IMR-90 (cell line): ENCODE measurements at regions not wholly inside any gene's neighbourhood (a gene's known extent, or its start where the extent isn't known, plus 50 kb on each side); places are given as distances from the start of the nearest gene placed in this dataset.

Experiments used
- ATAC-seq: fragments of 200-7000 bp; cut with Tn5 transposase; 2 replicates; pipeline ENCODE4 v1.9.1; 2020; ENCODE audit warnings: low read depth, mild to moderate bottlenecking, moderate library complexity
- BruUV-seq: library from RNA; stranded (reverse); fragments of 400-500 nt; replicated peaks from 2 replicates; lab custom pipeline; 2021; lab: Mats Ljungman, UMichigan
- CTCF ChIA-PET: fragments of 300-600 bp; formaldehyde crosslinking; extraction: SDS; loops from one replicate; lab custom pipeline; 2021; ENCODE audit warnings: antibody characterized with exemption; lab: Yijun Ruan, JAX
- POLR2A ChIA-PET: fragments of 300-600 bp; sonication (Branson Sonifier 250); formaldehyde crosslinking; loops from one replicate; lab custom pipeline; 2022; ENCODE audit warnings: antibody characterized with exemption; ENCODE audit not compliant: unreplicated experiment; lab: Charles Lee
- DNase-seq: peaks from one replicate; pipeline ENCODE4 v3.0.0; 2013
- H2AFZ ChIP-seq: replicated peaks from 2 replicates; pipeline ENCODE3; 2013; ENCODE audit warnings: low read length, mild to moderate bottlenecking; ENCODE audit not compliant: poor library complexity
- H2AK5ac ChIP-seq: 2 replicates; pipeline ENCODE4 v1.6.1; 2013; ENCODE audit warnings: low read depth, low read length, inconsistent platforms
- H2AK9ac ChIP-seq: replicated peaks from 2 replicates; pipeline ENCODE3; 2013; ENCODE audit warnings: mild to moderate bottlenecking, low read depth, low read length, moderate library complexity; ENCODE audit not compliant: poor library complexity
- H2BK120ac ChIP-seq: 2 replicates; pipeline ENCODE4 v1.6.1; 2013; ENCODE audit warnings: low read depth, low read length, inconsistent platforms
- H2BK15ac ChIP-seq: 3 replicates; pipeline ENCODE4 v1.6.1; 2013; ENCODE audit warnings: low read depth, low read length, inconsistent platforms
- H2BK20ac ChIP-seq: 2 replicates; pipeline ENCODE4 v1.6.1; 2013; ENCODE audit warnings: low read depth, mild to moderate bottlenecking, inconsistent platforms, low read length, moderate library complexity
- H2BK5ac ChIP-seq: 2 replicates; pipeline ENCODE4 v1.6.1; 2013; ENCODE audit warnings: mild to moderate bottlenecking, low read depth, low read length, inconsistent platforms; ENCODE audit not compliant: poor library complexity, severe bottlenecking
- H3K14ac ChIP-seq: replicated peaks from 2 replicates; pipeline ENCODE4 v1.6.1; 2013; ENCODE audit warnings: low read depth, low read length, inconsistent platforms
- H3K18ac ChIP-seq: 2 replicates; pipeline ENCODE4 v1.6.1; 2013; ENCODE audit warnings: low read depth, low read length, control low read depth
- H3K23ac ChIP-seq: 2 replicates; pipeline ENCODE4 v1.6.1; 2013; ENCODE audit warnings: low read depth, low read length, inconsistent platforms
- H3K27ac ChIP-seq: 2 replicates; pipeline ENCODE4 v1.5.1; 2013; ENCODE audit warnings: mild to moderate bottlenecking, control low read depth, low read length; ENCODE audit not compliant: insufficient read depth
- H3K27me3 ChIP-seq: 2 replicates; pipeline ENCODE4 v1.6.1; 2013; ENCODE audit warnings: low read length; ENCODE audit not compliant: control insufficient read depth, insufficient read depth
- H3K36me3 ChIP-seq: 2 replicates; pipeline ENCODE4 v1.6.1; 2013; ENCODE audit warnings: low read length, mixed read lengths; ENCODE audit not compliant: control insufficient read depth, insufficient read depth
- H3K4ac ChIP-seq: 2 replicates; pipeline ENCODE4 v1.6.1; 2013; ENCODE audit warnings: low read depth, low read length, inconsistent platforms
- H3K4me1 ChIP-seq: 2 replicates; pipeline ENCODE4 v1.6.1; 2013; ENCODE audit warnings: low read length, mixed read lengths; ENCODE audit not compliant: control insufficient read depth, insufficient read depth
- H3K4me2 ChIP-seq: 2 replicates; pipeline ENCODE4 v1.6.1; 2013; ENCODE audit warnings: low read depth, mild to moderate bottlenecking, control low read depth, low read length, moderate library complexity
- H3K4me3 ChIP-seq: 2 replicates; pipeline ENCODE4 v1.5.1; 2013; ENCODE audit warnings: low read depth, mild to moderate bottlenecking, control low read depth, low read length, moderate library complexity; ENCODE audit not compliant: insufficient read depth
- H3K56ac ChIP-seq: 2 replicates; pipeline ENCODE4 v1.6.1; 2013; ENCODE audit warnings: low read length, inconsistent platforms; ENCODE audit not compliant: insufficient read depth; ENCODE audit errors: extremely low read depth
- H3K79me1 ChIP-seq, 2 experiments: 2 replicates each; pipeline ENCODE4 v1.6.1; 2013; ENCODE audit warnings: low read length in 2 of 2, inconsistent platforms in 1 of 2, low read depth in 1 of 2
- H3K9ac ChIP-seq: 2 replicates; pipeline ENCODE4 v1.6.1; 2013; ENCODE audit warnings: low read depth, low read length, control low read depth
- H3K9me1 ChIP-seq: 2 replicates; pipeline ENCODE4 v1.6.1; 2013; ENCODE audit warnings: low read length, inconsistent platforms; ENCODE audit not compliant: insufficient read depth
- H3K9me3 ChIP-seq: 2 replicates; pipeline ENCODE4 v1.6.1; 2013; ENCODE audit warnings: low read length; ENCODE audit not compliant: control insufficient read depth, insufficient read depth
- H4K20me1 ChIP-seq: 2 replicates; pipeline ENCODE4 v1.6.1; 2013; ENCODE audit warnings: low read length, inconsistent platforms; ENCODE audit not compliant: insufficient read depth
- H4K5ac ChIP-seq: 2 replicates; pipeline ENCODE4 v1.6.1; 2013; ENCODE audit warnings: mild to moderate bottlenecking, low read depth, low read length, control low read depth
- H4K8ac ChIP-seq, 2 experiments: 2 replicates each; pipeline ENCODE4 v1.6.1; 2013; ENCODE audit warnings: low read depth in 2 of 2, low read length in 2 of 2, control low read depth in 1 of 2, inconsistent platforms in 1 of 2
- H4K91ac ChIP-seq: 2 replicates; pipeline ENCODE4 v1.6.1; 2013; ENCODE audit warnings: low read depth, low read length, inconsistent platforms; ENCODE audit not compliant: insufficient read depth
- BHLHE40 ChIP-seq: fragments of 150-350 bp; IDR thresholded peaks from 2 replicates; pipeline ENCODE4 v1.6.1; 2016; ENCODE audit warnings: mild to moderate bottlenecking, low read depth, low read length
- CEBPB ChIP-seq: IDR thresholded peaks from 2 replicates; pipeline ENCODE4 v1.6.1; 2012; ENCODE audit warnings: low read depth, low read length, improper control_type of control experiment
- FOS ChIP-seq: fragments of 150-350 bp; IDR thresholded peaks from 2 replicates; pipeline ENCODE4 v1.6.1; 2016; ENCODE audit warnings: low read depth, low read length
- MAFK ChIP-seq: IDR thresholded peaks from 2 replicates; pipeline ENCODE4 v1.6.1; 2012; ENCODE audit warnings: low read depth, low read length, improper control_type of control experiment
- NFE2L2 ChIP-seq: fragments of 150-350 bp; IDR thresholded peaks from 2 replicates; pipeline ENCODE4 v1.6.1; 2016; ENCODE audit warnings: low read depth, mild to moderate bottlenecking, low read length
- POLR2A ChIP-seq: IDR thresholded peaks from 2 replicates; pipeline ENCODE4 v1.6.1; 2012; ENCODE audit warnings: mild to moderate bottlenecking, low read depth, low read length
- RAD21 ChIP-seq: IDR thresholded peaks from 2 replicates; pipeline ENCODE4 v1.6.1; 2012; ENCODE audit warnings: low read length, improper control_type of control experiment
- RCOR1 ChIP-seq: IDR thresholded peaks from 2 replicates; pipeline ENCODE4 v1.6.1; 2012; ENCODE audit warnings: mild to moderate bottlenecking, low read length, improper control_type of control experiment; ENCODE audit not compliant: insufficient replicate concordance
- RFX5 ChIP-seq: IDR thresholded peaks from 2 replicates; pipeline ENCODE4 v1.8.0; 2012; ENCODE audit warnings: low read depth, mild to moderate bottlenecking, low read length, moderate library complexity
- dilution Hi-C: fragments of 300-500 bp; cut with HindIII; formaldehyde crosslinking; loops from one replicate; pipeline ENCODE4 v1.14.3; 2018; ENCODE audit warnings: low sequenced_read_pairs; ENCODE audit not compliant: unreplicated experiment
- in situ Hi-C: fragments of 300-500 bp; cut with MboI; formaldehyde crosslinking; loops from 3 replicates; pipeline ENCODE4 v1.14.3; 2019; ENCODE audit warnings: low sequenced_read_pairs, inconsistent platforms, mixed read lengths
- intact Hi-C: fragments of 100-400 bp; cut with micrococcal nuclease; formaldehyde crosslinking; loops from 2 replicates; pipeline ENCODE4 v1.10.0; 2022
- TF ChIP-seq, protein P1 (sequence below): fragments of 150-350 bp; IDR thresholded peaks from 2 replicates; pipeline ENCODE4 v1.6.1; 2017; ENCODE audit warnings: mild to moderate bottlenecking, antibody characterized with exemption, low read length, low read depth
- TF ChIP-seq, protein P2 (sequence below): fragments of 150-350 bp; IDR thresholded peaks from 2 replicates; pipeline ENCODE4 v1.6.1; 2016; ENCODE audit warnings: low read depth, mild to moderate bottlenecking, low read length, moderate library complexity, borderline replicate concordance
- TF ChIP-seq, protein P3 (sequence below): conservative IDR thresholded peaks from 2 replicates; pipeline ENCODE4 v1.5.1; 2012; ENCODE audit warnings: mild to moderate bottlenecking, low read depth, low read length, improper control_type of control experiment

DNA sequence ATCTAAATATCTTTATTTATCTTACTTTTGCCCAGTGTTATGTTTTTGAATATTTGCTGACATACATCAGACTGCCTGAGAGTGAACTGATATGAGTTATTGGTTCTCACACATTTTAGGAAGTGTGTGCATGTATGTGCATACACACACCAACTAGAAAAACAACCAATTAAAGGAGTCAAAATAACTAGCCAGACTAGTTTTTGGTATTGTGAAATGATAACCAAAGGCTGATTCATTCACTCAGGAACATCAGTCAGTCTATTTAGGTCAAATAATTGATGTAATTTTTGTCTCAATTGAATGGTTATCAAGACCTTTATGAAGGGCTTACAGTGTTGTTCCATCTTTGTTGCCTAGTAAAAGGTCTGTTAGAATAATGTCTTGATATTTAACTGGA, 369.3 kb upstream of the VRK2 start:
- dilution Hi-C loops (no loop called here), intact Hi-C loops (no loop called here), in situ Hi-C loops (no loop called here)
- Histone ChIP-seq H3K4me1 (no peaks in the 10 kb centered on the region), H4K20me1 (no peaks in the 10 kb centered on the region), H3K27me3 (no peaks in the 10 kb centered on the region), H3K4ac (no peak overlapping the region), H3K9me1 (no peaks in the 10 kb centered on the region), H2AK5ac (no peak overlapping the region), H2AK9ac (no peak overlapping the region), H3K9me3 (no peaks in the 10 kb centered on the region), H3K4me2 (no peak overlapping the region), H3K18ac (no peak overlapping the region), H3K9ac (no peak overlapping the region), H3K23ac (no peak overlapping the region), H2BK20ac (no peak overlapping the region), H2AFZ (no peak overlapping the region), H4K5ac (no peak overlapping the region), H3K4me3 (no peak overlapping the region), H3K27ac (no peak overlapping the region), H2BK15ac (no peak overlapping the region), H2BK120ac (no peak overlapping the region), H3K56ac (no peak overlapping the region), H2BK5ac (no peak overlapping the region), H3K36me3 (no peaks in the 10 kb centered on the region), H3K14ac (no peak overlapping the region), H4K91ac (no peak overlapping the region), H3K79me1 (no peaks in the 10 kb centered on the region), H4K8ac (no peak overlapping the region)
- ChIA-PET POLR2A (no interaction called here), CTCF (no interaction called here)
- DNase-seq (no peak), ATAC-seq (no peak)
- BruUV-seq: no TSS peak
- TF ChIP-seq, protein P1, sequence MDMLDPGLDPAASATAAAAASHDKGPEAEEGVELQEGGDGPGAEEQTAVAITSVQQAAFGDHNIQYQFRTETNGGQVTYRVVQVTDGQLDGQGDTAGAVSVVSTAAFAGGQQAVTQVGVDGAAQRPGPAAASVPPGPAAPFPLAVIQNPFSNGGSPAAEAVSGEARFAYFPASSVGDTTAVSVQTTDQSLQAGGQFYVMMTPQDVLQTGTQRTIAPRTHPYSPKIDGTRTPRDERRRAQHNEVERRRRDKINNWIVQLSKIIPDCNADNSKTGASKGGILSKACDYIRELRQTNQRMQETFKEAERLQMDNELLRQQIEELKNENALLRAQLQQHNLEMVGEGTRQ: no peak
- TF ChIP-seq RAD21 (no peak), POLR2A (no peak), RFX5 (no peak), FOS (no peak), MAFK (no peak), BHLHE40 (no peak), CEBPB (no peak), RCOR1 (no peak), NFE2L2 (no peak)
- TF ChIP-seq, protein P2, sequence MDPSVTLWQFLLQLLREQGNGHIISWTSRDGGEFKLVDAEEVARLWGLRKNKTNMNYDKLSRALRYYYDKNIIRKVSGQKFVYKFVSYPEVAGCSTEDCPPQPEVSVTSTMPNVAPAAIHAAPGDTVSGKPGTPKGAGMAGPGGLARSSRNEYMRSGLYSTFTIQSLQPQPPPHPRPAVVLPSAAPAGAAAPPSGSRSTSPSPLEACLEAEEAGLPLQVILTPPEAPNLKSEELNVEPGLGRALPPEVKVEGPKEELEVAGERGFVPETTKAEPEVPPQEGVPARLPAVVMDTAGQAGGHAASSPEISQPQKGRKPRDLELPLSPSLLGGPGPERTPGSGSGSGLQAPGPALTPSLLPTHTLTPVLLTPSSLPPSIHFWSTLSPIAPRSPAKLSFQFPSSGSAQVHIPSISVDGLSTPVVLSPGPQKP: no peak
- TF ChIP-seq, protein P3, sequence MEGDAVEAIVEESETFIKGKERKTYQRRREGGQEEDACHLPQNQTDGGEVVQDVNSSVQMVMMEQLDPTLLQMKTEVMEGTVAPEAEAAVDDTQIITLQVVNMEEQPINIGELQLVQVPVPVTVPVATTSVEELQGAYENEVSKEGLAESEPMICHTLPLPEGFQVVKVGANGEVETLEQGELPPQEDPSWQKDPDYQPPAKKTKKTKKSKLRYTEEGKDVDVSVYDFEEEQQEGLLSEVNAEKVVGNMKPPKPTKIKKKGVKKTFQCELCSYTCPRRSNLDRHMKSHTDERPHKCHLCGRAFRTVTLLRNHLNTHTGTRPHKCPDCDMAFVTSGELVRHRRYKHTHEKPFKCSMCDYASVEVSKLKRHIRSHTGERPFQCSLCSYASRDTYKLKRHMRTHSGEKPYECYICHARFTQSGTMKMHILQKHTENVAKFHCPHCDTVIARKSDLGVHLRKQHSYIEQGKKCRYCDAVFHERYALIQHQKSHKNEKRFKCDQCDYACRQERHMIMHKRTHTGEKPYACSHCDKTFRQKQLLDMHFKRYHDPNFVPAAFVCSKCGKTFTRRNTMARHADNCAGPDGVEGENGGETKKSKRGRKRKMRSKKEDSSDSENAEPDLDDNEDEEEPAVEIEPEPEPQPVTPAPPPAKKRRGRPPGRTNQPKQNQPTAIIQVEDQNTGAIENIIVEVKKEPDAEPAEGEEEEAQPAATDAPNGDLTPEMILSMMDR: no peak
